NB4 (cell line): ENCODE measurements at regions not wholly inside any gene's neighbourhood (a gene's known extent, or its start where the extent isn't known, plus 50 kb on each side); places are given as distances from the start of the nearest gene placed in this dataset.

ENCODE experiments used
- CTCF ChIP-seq: IDR thresholded peaks from one replicate; pipeline ENCODE4 v1.5.1; 2012; ENCODE audit warnings: low read depth, low read length
- MAX ChIP-seq: IDR thresholded peaks from 2 replicates; pipeline ENCODE4 v1.6.1; 2011; ENCODE audit warnings: low read depth, low read length

GRCh38 chr7:82598958-82599357 is 155.4 kb upstream of the CACNA2D1 start:
- TF ChIP-seq CTCF (no peak), MAX (no peak)
